COLO668 (cell line): ENCODE measurements at regions not wholly inside any gene's neighbourhood (a gene's known extent, or its start where the extent isn't known, plus 50 kb on each side); places are given as distances from the start of the nearest gene placed in this dataset.
"Not testable (repeated sequence)": the region's sequence is repeated elsewhere in the genome, so short reads cannot be mapped to it uniquely, and the experiment has no call there.

Source experiments
- DNase-seq: peaks from one replicate; lab custom pipeline; 2025; ENCODE audit not compliant: unreplicated experiment; lab: John Stamatoyannopoulos, UW

DNA sequence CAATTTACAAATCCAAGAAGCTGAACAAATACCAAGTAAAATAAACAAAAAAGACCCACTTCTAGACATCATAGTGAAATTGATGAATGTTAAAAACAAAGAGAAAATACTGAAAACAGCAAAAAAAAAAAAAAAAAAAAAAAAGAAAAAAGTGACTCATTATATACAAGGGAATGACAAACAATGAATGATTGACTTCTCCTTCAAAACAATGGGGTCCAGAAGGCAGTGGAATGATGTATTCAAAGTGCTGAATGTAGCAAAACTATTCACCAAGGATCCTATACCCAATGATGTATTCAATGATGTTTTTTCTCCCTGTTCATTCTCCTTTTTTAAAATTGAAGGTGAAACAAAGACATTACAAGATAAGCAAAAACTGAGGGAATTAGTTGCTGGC is 650.0 kb downstream of the UTRN start:
- no peak for DNase-seq

DNA sequence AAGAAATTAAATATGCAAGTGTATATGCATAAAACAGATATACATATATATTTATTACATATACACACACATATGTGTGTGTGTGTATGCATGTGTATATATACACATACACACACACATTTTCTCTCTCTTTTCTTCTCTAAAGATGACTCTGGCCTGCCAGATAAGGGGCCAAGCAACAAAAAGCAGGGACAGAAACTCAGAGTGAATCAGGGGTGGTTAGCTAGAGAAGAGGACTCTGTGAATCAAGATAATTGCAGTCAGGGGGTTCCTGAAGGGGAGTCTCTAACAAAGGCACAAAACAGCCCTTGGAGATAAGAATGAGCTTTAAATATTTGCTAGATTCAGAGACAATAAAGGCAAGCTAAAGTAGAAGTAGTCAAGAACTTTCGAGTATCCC is 650.5 kb downstream of the UTRN start:
- no peak for DNase-seq

DNA sequence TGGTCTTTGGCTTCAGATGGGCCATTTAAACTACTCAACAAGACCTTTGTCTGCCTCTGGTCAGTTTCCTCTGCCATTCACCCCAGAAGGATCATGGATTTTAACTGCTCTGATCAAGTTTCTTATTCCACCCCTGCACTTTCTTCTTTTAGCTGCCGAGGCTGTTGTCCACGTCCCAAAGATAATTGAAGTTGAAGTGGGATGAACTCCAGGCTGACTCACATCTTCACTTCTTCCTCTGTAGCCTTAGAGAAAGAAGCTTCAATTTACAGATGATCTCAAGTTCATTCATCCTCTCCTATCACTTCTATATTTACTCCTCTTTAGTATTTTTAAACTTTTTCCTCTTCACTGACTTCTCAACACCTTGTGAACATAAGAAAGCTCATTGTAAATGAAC is 651.6 kb downstream of the UTRN start:
- no peak for DNase-seq

DNA sequence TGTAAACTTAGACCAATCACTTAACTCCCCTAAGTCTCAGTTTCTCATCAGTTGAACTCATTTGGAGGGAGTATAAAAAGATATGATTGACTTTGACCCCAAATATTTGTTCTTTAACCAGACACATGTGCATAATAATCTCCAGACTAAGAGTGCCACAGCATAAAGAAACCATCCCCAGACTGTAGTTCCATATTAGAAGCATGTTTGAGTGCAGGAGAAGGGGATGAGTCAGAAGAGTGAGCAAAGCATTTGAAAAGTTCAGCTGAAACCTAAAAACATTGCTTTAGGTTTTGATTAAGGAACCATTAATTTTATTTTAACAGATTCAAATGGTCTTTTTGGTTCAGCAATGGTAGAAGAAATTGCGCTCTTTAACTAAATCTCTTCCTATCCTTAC is 654.8 kb downstream of the UTRN start:
- no peak for DNase-seq

DNA sequence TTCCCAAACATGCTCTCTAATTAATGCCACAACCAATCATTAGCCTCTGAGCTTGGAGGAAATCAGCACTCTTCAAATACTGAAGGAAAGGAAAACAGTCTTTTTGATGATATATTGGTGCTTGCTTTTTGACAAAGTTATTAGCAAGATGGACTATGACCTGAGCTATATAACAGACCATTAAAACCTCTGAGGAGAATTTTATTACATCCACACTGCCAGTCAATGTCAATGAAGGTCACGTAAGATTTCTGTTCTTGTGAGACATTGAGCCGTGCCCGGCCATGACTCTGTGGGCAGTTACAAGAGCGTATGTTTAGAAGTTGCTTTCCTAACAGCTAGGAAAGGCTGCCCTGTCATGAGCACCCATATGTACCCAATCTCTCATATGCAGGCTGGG is 659.0 kb downstream of the UTRN start:
- no peak for DNase-seq

DNA sequence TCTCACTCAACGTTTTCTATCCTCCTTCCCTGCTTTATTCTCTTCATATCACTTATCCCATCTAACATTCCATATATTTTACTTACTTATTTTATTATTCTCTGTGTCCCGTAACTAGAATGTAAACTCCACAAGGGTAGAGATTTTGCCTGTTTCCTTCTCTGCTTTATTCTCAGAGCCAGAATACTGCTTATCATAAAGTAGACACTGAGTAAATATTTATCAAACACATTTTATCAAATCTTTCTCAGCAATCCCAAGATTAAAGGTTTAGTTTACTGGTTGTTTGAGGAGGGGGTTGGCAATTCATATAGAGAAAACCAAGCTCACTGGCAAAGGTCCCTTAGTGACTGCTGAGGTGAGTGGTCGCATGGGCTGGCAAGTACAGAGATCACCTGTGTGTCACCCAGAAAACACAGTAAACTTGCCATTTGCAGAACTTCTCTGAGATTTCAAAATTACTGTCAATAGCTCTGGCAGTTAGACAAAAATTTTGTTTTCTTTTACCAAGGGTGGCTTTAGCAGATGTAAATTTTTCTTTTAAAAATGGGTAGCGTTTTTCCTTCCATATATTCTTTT is 662.4 kb downstream of the UTRN start:
- DNase-seq: no peak

DNA sequence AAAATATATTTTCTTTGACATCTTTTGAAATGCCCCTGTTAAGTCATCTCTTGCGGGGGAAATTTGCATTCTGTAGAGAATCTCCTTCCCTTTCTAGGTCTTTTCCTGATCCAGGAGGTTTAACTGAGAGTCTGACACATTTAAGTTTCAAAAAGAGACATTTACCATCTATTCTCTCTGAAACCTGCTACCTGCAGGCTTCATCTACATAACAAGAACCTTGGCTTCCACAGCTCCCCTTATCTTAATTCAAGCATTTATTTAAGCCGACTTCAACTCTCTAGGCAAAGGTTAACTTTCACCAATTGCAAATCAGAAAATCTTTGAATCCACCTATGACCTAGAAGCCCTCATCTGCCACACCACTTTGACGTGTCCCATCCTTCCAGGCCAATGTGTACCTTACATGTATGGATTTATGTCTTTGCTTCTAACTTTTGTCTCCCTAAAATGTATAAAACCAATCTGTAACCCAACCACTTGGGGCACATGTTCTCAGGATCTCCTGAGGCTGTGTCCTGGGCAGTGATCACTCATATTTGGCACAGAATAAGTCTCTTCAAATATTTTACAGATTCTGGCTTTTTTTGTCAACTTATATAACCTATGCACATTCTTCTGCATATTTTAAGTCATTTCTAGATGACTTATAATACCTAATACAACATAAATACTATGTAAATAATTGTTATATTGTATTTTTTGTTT is 666.7 kb downstream of the UTRN start:
- DNase-seq: no peak

DNA sequence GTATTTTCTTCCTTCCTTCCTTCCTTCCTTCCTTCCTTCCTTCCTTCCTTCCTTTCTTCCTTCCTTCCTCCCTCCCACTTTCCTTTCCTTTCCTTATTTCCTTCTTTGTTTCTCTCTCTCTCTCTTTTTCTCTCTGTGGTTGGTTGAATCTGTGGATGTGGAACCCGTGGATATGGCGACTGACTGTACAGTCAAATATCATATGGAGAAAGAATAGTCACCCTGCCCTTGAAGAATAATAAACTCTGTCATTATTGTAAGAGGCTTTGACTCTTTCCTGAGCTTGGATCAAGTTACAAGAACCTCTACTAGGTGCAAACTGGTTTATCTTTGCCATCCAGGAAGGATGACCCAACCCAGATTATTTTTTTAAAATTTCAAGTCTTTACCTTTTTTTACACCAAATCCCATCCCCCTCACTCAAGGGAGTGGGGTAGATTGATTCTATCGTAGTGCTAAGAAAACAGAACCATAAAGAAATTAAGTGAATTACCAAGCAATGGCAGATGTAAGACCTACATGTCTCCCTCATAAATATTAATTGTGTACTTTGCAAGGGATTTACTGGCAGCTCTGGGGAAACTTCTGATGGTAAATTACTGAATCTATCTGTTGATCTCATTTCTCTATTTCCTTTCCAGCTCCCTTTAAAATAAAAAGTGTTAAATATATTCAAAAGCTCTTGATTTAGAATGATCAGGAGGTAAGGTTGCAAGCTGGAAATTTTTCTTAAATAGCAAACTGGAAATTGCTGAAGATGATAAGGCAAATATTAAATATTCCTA is 667.5 kb downstream of the UTRN start:
- no peak for DNase-seq

DNA sequence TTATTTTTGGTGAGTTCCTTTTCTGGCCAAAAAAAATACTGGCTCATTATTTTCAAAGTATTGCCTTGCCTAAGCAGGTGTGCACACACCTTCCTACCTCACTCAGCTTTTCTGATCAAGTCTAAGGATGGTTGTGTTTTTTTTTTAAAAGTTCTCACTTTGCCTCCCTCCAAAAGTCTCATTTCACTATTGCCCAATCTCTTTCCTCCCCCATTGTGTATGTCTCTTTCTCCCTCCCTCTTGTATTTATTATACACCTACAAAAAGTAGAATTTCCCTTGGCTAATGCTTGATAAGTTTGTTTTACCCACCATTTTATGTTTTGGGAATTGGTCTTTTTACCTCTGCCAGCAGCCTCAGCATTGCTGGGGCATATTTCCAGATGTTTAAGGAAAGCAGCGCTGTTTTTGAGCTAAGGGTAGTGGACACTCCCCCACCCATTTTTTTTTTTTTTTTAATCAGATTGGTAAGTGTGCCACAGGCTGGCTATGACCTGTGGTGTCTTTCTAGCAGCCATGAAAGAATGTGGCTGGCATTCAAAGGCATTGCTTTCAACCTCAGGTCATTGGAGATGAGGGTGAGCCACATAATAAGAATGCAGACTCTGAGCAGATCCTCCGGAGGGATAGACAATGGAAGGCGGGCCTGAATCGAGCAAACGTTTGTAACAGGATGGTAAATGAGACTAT is 668.6 kb downstream of the UTRN start:
- no peak for DNase-seq

DNA sequence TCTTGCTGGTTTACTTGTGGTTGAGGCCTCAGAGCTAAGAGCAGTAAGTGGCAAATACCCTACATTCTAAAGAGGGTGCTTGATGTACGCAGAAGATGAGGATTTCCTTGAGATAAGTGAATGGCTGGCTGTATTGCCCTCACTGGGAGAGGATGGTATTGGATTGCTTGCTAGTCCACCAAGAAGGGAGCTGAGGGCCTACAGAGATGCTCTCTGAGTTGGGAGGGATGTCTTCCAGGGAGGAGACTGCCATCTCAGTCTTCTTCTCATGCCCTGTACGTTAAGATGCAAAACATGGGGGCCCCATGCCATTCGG is 669.1 kb downstream of the UTRN start:
- no peak for DNase-seq

DNA sequence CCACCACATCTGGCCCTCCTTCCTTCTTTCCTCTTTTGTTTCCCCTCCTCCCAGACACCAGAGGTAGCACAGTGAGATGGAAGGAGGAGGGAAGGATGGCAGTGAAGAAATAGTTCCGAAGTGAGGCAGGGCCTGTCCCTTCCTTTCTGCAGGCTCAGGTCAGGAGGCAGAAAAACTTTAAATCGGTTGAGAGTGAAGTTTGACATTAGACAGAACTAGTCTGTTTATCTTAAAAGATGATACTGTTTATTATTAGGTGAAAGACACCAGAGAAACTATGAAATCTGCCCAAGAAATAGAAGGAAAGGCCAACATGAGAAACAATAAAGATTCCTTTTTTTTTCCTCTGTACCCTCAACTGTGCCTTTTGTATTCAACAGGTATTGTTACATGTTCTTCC is 670.3 kb downstream of the UTRN start:
- DNase-seq: no peak

DNA sequence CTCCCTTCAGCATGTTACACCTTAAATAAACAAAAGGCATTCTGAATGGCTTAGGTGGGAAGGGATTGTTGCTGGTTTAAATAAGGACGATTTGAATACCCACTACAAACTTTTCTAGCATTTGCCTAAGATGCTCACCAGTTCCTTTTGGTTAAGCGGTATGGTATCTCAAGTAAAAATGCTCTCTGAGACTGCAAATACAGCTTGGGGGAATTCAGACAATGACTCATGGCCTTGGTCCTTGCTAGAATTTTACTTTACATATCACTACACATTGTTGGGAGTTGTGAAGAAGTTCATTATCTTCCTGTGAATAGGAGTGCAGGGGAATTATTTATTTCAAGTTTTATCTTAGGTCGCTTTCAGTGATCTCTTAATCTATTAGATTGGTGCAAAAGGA is 670.7 kb downstream of the UTRN start:
- DNase-seq: no peak

DNA sequence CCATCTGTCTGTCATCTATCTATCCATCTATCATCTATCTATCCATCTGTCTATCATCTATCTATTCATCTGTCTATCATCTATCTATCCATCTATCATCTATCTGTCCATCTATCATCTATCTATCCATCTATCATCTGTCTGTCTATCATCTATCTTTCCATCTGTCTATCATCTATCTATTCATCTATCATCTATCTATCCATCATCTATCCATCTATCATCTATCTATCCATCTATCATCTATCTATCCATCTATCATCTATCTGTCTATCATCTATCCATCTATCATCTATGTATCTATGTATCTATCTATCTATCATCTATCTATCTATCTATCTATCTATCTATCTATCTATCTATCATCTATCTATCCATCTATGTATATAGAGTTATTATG is 671.6 kb downstream of the UTRN start:
- DNase-seq: not testable (repeated sequence)

DNA sequence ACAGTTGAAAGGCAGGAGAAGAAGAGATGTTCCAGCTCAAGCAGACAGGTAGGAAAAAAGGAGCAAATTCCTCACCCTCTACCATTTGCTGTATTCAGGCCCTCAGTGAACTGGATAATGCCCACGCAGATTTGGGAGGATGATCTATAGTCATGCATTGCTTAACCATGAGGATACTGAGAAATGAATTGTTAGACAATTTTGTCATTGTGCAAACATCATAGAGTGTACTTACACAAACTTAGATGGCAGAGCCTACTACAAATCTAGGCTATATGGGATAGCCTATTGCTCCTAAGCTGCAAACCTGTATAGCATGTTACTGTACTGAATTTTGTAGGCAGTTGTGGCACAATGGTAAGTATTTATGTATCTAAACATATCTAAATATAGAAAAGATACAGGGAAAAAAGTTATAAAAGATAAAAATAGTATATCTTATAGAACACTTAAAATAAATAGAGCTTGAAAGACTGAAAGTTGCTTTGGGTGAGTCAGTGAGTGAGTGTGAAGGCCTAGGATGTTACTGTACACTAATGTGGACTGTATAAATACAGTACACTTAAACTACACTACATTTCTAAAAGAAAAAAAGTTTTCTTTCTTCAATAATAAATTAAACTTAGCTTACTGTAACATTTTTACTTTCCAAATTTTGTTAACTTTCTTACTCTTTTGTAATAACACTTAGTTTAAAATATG is 672.3 kb downstream of the UTRN start:
- DNase-seq: no peak

DNA sequence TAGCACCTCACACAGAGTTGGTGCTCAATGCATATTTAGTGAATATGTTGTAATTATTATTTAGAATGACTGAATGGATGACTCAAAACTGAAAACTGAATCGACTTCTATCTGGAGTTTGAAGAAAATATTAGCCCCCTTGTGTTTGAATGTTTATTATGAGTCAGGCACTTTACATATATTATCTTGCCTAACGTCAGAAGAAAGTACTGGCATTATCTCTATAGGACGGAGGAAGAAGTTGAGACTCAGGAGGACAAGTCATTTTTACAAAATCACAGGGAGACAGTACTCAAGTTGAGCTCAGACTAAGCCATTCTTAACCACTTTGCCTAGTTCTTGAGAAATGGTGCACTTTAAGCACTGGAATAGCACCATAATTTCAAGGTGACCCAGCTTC is 684.0 kb downstream of the UTRN start:
- DNase-seq: no peak

DNA sequence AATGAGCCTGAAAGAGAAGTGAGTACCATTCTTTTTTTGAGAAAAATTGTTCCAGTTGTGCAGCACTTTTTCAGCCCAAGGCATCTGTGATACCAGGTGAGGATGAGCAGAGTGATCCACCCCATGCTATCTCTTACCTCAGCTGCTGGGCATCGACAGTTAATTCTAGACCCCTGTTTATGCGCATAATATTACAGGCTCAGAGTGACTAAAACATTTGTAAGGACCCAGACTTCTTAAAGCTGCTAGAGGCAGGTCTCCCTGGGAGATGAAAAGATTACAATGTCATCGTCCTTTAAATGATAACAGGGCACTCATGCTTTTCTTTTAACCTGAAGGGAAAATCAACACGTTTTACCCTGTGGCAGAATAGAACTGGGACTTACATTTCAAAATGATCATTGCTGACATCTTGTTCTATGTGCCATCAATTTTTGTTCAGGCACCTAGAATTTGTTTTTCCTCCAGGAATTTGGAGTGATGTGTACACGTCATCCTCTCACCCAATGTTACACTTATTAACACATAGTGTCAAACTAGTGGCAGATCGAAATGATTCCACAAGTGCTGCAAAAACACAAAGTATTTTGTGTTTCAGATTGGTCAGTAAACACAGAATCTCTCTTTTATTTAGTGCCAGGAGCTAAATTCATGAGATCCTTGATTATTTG is 684.6 kb downstream of the UTRN start:
- DNase-seq: no peak

DNA sequence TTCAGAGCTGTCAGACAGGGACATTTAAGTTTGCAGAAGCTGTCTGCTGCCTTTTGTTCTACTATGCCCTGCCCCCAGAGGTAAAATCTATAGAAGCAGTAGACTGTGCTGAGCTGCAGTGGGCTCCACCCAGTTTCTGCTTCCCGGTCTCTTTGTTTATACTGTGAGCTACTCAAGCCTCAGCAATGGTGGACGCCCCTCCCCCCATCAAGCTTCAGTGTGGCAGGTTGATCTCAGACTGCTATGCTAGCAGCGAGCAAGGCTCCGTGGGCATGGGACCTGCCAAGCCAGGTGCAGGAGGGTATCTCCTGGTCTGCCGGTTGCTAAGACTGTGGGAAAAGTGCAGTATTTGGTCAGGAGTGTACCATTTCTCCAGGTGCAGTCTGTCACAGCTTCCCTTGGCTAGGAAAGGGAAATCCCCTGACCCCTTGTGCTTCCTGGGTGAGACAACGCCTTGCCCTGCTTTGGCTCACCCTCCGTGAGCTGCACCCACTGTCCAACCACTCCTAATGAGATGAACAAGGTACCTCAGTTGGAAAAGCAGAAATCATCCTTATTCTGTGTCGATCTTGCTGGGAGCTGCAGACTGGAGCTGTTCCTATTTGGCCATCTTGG is 692.2 kb downstream of the UTRN start:
- peak; percentile 75 for DNase-seq

DNA sequence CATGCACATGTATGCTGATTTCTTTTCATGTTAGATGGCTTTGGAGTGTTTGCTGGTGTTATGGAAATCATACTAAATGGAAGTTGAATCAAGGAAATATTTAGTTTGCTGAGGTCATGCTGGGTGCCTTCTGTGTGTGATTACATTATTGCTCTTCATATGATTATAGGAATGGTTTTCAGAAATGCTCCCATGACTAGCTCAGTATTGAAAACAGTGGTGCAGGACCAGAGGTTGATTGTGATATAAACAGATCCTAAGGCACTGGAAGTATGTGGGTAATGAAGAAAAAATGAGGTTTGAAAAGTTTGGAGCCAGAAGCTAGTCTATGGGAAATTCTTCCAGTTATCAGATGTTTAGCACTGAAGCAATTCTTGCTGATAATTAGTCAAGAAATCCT is 693.1 kb downstream of the UTRN start:
- DNase-seq: no peak

DNA sequence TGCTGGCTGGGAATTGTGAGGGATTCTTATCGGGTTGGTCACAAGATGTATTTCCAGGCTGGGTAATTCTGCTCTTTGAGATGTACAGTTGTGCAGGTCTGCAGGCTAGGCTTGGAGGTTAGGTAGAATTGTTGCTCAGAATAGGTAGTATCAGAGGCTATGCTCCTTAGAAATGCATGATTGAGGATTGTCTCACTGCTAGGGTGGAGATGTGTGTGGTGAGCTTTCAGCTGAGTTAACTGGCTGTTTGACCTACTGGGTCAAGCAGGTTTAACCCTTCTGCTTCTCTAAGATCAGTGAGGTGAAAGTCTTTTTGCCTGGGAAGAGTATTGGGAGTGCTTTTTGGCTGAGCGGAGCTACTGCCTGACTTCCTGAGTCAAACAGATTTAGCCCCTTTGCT is 701.1 kb downstream of the UTRN start:
- no peak for DNase-seq

DNA sequence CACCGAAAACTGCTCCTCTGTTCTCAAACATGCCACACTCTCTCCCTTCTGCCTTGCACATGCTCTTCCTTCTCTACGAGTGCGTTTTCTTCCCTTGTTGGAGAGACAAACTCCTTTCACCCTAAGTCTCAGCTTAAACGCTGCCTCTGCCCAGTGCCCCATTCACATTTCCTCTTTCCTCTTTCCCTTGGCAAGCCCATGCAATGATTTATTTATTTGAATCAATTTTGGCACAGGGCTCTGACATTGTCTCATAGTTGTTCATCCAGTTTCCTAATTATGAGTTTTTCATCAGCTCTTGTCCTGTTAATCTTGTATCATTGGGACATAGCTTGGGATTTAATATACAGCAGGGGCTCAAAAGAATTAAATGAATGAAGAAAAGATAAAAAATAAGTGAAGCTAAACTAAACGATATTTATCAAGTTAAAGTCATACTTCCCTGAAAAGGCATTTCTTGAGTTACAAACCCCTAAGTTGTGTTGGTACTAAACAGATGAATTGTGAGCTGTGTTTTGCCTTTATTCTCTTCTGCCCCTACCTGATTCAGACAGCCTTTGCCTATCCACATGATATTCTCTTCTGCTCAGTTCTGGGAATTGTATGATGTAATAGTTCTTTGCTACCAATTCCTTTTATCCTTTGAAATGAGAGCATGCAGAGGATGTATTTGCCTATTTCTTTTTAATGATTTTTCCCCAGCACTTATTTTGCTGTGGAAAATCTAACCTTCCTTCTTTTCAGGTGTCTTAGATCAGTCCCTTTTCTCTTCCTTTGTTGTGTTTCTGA is 704.4 kb downstream of the UTRN start:
- DNase-seq: no peak
